ENCODE measurements at regions not wholly inside any gene's neighbourhood (a gene's known extent, or its start where the extent isn't known, plus 50 kb on each side); places are given as distances from the start of the nearest gene placed in this dataset.

GRCh38 chr12:11578461-11578993 is 70.9 kb upstream of the ETV6 start:
- intact Hi-C loops (cut with DNase I): no loop called here
- Histone ChIP-seq H3K36me3 (no peaks in the 10 kb centered on the region), H3K4me1 (peaks cover 0 to 23% (median 0%) of the 10 kb centered on the region in 9 donors), H3K27ac (no peak overlapping the region), H3K4me3 (no peak overlapping the region), H3K9me3 (peaks cover 0 to 6% (median 0%) of the 10 kb centered on the region in 11 donors), H3K27me3 (peaks cover 0 to 8% (median 0%) of the 10 kb centered on the region in 7 donors)
- WGBS, 2 donors: 85 to 98% methylated on average over 3 of the region's 3 CpGs
- no peak for TF ChIP-seq CTCF (IDR thresholded peaks at IDR 0.05)
- ATAC-seq (no peak), DNase-seq (no peak)

GRCh38 chr12:11580125-11580751 is 69.2 kb upstream of the ETV6 start:
- H3K27me3 ChIP-seq: peaks cover 0 to 8% (median 0%) of the 10 kb centered on the region in 7 donors
- no peak overlapping the region for H3K4me3 ChIP-seq
- intact Hi-C loops (cut with DNase I): loop anchor here in 8 of 10 donors (2.0 to 10.0 kb wide), 10 partner anchors 65 to 755 kb away; partner anchors contain the start of gene ETV6 (in 2 of the 8)
- no peak for TF ChIP-seq CTCF (IDR thresholded peaks at IDR 0.05)
- ATAC-seq (peak in 5 of 8 donors; percentile 7 to 68 (median 50)), DNase-seq (no peak)
- peaks cover 0 to 29% (median 0%) of the 10 kb centered on the region in 9 donors for H3K4me1 ChIP-seq
- H3K27ac ChIP-seq: peak overlapping the region in 1 of 10 donors; percentile 10
- 62 to 73% methylated on average over 2 of the region's 2 CpGs for WGBS, 2 donors
- no peaks in the 10 kb centered on the region for H3K9me3 ChIP-seq
- no peaks in the 10 kb centered on the region for H3K36me3 ChIP-seq

GRCh38 chr12:11581179-11581755 is 68.2 kb upstream of the ETV6 start:
- Histone ChIP-seq H3K4me1 (peaks cover 0 to 26% (median 0%) of the 10 kb centered on the region in 9 donors), H3K36me3 (no peaks in the 10 kb centered on the region), H3K9me3 (no peaks in the 10 kb centered on the region), H3K27me3 (peaks cover 0 to 8% (median 0%) of the 10 kb centered on the region in 7 donors), H3K27ac (no peak overlapping the region), H3K4me3 (no peak overlapping the region)
- ATAC-seq: peak in 2 of 8 donors; percentile 37
- intact Hi-C loops (cut with DNase I): loop anchor here in 8 of 10 donors (1.0 to 10.0 kb wide), 11 partner anchors 64 to 754 kb away; partner anchors contain the start of gene ETV6 (in 2 of the 8)
- peak in 1 of 2 donors; percentile 76 for DNase-seq
- WGBS, 2 donors: 0 to 4% methylated on average over 2 of the region's 2 CpGs
- TF ChIP-seq CTCF (IDR thresholded peaks at IDR 0.05): peak; percentile 63 to 80 (median 69)

GRCh38 chr12:11584221-11584855 is 65.1 kb upstream of the ETV6 start:
- Histone ChIP-seq H3K27me3 (no peaks in the 10 kb centered on the region), H3K36me3 (no peaks in the 10 kb centered on the region), H3K4me1 (peaks cover 0 to 23% (median 0%) of the 10 kb centered on the region in 9 donors), H3K9me3 (no peaks in the 10 kb centered on the region), H3K4me3 (no peak overlapping the region), H3K27ac (no peak overlapping the region)
- TF ChIP-seq CTCF (IDR thresholded peaks at IDR 0.05): no peak
- DNase-seq (peak in 1 of 2 donors; percentile 6), ATAC-seq (no peak)
- 76 to 83% methylated on average over 7 of the region's 7 CpGs for WGBS, 2 donors
- intact Hi-C loops (cut with DNase I): loop anchor here in 6 of 10 donors (5.0 to 10.0 kb wide), 9 partner anchors 60 to 750 kb away; partner anchors contain the start of gene ETV6 (in 2 of the 6)

Measured in heart right ventricle (tissue), 16 donors.